Ascending aorta (tissue), 2 donors: ENCODE measurements at regions not wholly inside any gene's neighbourhood (a gene's known extent, or its start where the extent isn't known, plus 50 kb on each side); places are given as distances from the start of the nearest gene placed in this dataset.

ENCODE experiments used
- DNase-seq, 2 donors: peaks; one replicate each; pipeline ENCODE4 v3.0.0-alpha.2; 2019; ENCODE audit warnings: low spot score in 2 of 2
- H3K27ac ChIP-seq, 2 donors: fragments of 200-600 bp; sonication (generic); one replicate each; pipeline ENCODE4 v1.5.1; 2016 to 2017; ENCODE audit warnings: mild to moderate bottlenecking in 1 of 2
- H3K27me3 ChIP-seq: fragments of 200-600 bp; sonication (generic); one replicate; pipeline ENCODE4 v1.5.1; 2017
- H3K36me3 ChIP-seq, 2 donors: fragments of 200-600 bp; sonication (generic); one replicate each; pipeline ENCODE4 v1.5.1; 2016
- H3K4me1 ChIP-seq, 2 donors: fragments of 200-600 bp; sonication (generic); one replicate each; pipeline ENCODE4 v1.5.1; 2016 to 2017; ENCODE audit warnings: mild to moderate bottlenecking in 1 of 2
- H3K4me3 ChIP-seq, 2 donors: fragments of 200-600 bp; sonication (generic); one replicate each; pipeline ENCODE4 v1.5.1; 2016 to 2017; ENCODE audit warnings: mild to moderate bottlenecking in 1 of 2
- H3K9me3 ChIP-seq, 2 donors: fragments of 200-600 bp; sonication (generic); one replicate each; pipeline ENCODE4 v1.5.1; 2016
- intact Hi-C: fragments of 100-400 bp; cut with DNase I; formaldehyde crosslinking; loops from one replicate; pipeline ENCODE4 v1.15.1; 2023
- TF ChIP-seq, protein P1 (sequence below), 3 experiments: fragments of 200-600 bp in 2 of 3; fragments of 450-650 bp in 1 of 3; sonication (generic) in 2 of 3; IDR thresholded peaks; one replicate each; pipeline ENCODE4 v1.5.1; 2016 to 2019; ENCODE audit warnings: antibody characterized with exemption in 3 of 3, mild to moderate bottlenecking in 1 of 3, moderate library complexity in 1 of 3

DNA sequence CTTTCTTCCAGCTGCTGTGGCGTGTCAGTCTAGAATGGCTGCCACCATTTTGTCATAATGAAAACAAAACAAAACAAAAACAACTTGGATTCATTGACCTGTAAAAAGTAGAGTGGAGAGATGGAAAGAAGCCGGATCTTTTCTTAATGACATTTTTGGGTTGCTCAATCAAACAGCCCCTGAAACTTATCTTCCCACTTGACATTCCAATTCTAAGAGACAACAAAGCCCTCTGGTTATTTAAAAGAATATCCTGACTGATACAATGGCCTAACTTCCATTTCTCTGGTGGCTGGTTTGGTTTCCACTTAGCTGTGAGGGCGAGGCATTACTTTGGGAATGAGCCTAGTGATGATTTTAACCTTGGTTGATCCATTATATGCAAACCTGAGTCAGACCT, 123.7 kb downstream of the AQP4 start:
- DNase-seq, result no peak
- no peaks in the 10 kb centered on the region for H3K36me3 ChIP-seq
- no peaks in the 10 kb centered on the region for H3K9me3 ChIP-seq
- no peaks in the 10 kb centered on the region for H3K4me1 ChIP-seq
- no peak overlapping the region for H3K4me3 ChIP-seq
- intact Hi-C loops, result no loop called here
- H3K27me3 ChIP-seq, result no peaks in the 10 kb centered on the region
- no peak overlapping the region for H3K27ac ChIP-seq
- TF ChIP-seq, protein P1, sequence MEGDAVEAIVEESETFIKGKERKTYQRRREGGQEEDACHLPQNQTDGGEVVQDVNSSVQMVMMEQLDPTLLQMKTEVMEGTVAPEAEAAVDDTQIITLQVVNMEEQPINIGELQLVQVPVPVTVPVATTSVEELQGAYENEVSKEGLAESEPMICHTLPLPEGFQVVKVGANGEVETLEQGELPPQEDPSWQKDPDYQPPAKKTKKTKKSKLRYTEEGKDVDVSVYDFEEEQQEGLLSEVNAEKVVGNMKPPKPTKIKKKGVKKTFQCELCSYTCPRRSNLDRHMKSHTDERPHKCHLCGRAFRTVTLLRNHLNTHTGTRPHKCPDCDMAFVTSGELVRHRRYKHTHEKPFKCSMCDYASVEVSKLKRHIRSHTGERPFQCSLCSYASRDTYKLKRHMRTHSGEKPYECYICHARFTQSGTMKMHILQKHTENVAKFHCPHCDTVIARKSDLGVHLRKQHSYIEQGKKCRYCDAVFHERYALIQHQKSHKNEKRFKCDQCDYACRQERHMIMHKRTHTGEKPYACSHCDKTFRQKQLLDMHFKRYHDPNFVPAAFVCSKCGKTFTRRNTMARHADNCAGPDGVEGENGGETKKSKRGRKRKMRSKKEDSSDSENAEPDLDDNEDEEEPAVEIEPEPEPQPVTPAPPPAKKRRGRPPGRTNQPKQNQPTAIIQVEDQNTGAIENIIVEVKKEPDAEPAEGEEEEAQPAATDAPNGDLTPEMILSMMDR (IDR thresholded peaks at IDR 0.05), result no peak

DNA sequence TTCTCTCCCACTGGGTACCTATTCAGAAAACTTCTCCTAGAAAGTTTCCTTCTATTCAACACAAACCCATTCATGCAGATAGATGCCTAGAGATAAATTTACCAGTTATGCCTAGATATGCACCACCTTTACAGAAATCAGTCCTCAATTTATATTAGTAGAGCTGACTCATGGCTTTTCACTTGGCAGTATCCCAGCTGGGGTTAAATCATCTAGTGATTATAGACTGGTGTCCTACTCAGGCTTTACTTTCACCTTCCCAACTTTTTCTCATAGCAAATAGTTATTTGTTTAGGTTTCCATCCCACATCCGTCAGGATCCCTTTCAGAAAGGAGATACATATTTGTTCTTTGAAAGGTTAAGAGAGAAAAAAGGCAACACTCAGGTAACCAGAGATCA, 124.5 kb downstream of the AQP4 start:
- no peak for DNase-seq
- TF ChIP-seq, protein P1 (IDR thresholded peaks at IDR 0.05), result no peak
- Histone ChIP-seq H3K27me3 (no peaks in the 10 kb centered on the region), H3K4me1 (no peaks in the 10 kb centered on the region), H3K4me3 (no peak overlapping the region), H3K9me3 (no peaks in the 10 kb centered on the region), H3K36me3 (no peaks in the 10 kb centered on the region), H3K27ac (no peak overlapping the region)
- intact Hi-C loops, result no loop called here

DNA sequence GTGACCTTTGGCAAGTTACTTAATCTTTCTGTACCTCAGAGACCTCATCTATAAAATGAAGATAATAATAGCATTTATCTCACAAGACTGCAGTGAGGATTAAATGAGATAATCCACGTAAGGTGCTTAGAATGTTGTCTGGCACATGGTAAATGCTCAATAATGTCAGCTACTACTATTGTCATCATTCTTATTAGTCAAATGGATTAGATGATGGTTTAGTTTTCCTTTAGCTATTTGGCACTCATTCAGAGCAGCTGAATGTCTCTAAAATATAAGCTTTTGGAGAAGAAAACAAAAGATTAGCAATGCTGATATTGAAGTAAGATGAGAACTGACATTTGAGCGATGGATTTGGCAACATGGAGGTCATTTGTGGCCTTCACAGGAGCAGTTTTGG, 125.1 kb downstream of the AQP4 start:
- TF ChIP-seq, protein P1 (IDR thresholded peaks at IDR 0.05), result no peak
- Histone ChIP-seq H3K36me3 (no peaks in the 10 kb centered on the region), H3K27me3 (no peaks in the 10 kb centered on the region), H3K27ac (no peak overlapping the region), H3K4me3 (no peak overlapping the region), H3K4me1 (no peaks in the 10 kb centered on the region), H3K9me3 (no peaks in the 10 kb centered on the region)
- no peak for DNase-seq
- intact Hi-C loops, result no loop called here

DNA sequence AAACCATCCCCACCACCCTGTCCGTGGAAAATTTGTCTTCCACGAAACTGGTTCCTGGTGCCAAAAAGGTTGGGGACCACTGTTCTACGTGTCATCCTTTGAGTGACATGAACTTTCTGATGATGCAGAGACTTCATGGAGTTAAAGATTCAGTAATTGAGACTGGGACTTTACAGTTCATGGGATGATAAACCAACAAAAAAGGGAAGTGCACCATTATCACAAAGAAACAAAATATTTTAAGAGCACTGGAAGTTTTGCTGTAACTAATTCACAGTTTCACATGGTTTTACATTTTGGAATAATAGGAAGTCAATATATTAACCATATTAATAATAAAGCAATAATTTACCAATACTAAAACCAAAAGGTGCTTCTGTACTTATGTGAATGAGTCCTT, 126.8 kb downstream of the AQP4 start:
- Histone ChIP-seq H3K36me3 (no peaks in the 10 kb centered on the region), H3K4me1 (no peaks in the 10 kb centered on the region), H3K9me3 (no peaks in the 10 kb centered on the region), H3K4me3 (no peak overlapping the region), H3K27ac (no peak overlapping the region), H3K27me3 (no peaks in the 10 kb centered on the region)
- DNase-seq, result no peak
- intact Hi-C loops, result no loop called here
- TF ChIP-seq, protein P1 (IDR thresholded peaks at IDR 0.05), result no peak

DNA sequence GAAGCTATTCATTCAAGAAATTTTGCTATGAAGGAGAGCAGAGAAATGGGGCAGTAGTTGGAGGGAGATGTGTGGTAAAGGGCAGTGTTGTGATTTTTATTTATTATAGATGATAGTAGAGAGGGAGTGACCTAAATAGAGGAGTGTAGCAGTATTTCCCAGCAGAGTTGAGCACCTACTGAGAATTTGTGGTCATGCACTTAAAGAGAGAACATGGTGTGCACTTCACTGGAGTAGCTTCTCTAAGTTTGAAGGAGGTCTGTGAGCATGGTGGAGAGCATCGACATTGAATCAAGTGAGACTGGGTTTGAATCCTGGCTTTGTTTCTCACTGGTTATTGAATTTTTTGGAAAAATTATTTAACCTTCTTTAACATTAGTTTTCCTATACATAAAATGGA, 129.2 kb downstream of the AQP4 start:
- TF ChIP-seq, protein P1 (IDR thresholded peaks at IDR 0.05), result no peak
- H3K27ac ChIP-seq, result no peak overlapping the region
- H3K36me3 ChIP-seq, result no peaks in the 10 kb centered on the region
- intact Hi-C loops, result no loop called here
- no peaks in the 10 kb centered on the region for H3K27me3 ChIP-seq
- H3K4me1 ChIP-seq, result no peaks in the 10 kb centered on the region
- DNase-seq, result no peak
- H3K9me3 ChIP-seq, result no peaks in the 10 kb centered on the region
- H3K4me3 ChIP-seq, result no peak overlapping the region

DNA sequence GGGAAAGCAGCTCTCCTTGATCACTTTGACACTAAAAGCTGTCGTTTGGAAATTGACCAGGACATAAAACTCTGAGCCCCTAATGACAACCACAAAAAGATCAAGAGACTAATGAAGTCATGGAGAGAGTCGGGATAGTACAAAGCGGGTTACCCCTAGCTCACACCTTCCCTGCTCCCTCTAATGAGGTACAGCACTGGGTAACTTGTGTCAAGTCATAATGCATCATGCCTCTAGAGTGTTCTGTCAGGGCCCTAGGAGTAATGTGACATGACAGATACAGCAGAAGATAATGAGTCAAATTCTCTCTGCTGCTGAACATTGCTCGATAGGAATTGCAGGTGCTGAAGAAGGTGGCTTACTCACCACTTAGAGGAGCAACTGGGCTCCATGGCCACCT, 130.7 kb downstream of the AQP4 start:
- Histone ChIP-seq H3K27me3 (no peaks in the 10 kb centered on the region), H3K9me3 (no peaks in the 10 kb centered on the region), H3K4me3 (no peak overlapping the region), H3K36me3 (no peaks in the 10 kb centered on the region), H3K4me1 (no peaks in the 10 kb centered on the region), H3K27ac (no peak overlapping the region)
- DNase-seq, result no peak
- TF ChIP-seq, protein P1 (IDR thresholded peaks at IDR 0.05), result no peak
- intact Hi-C loops, result no loop called here
